ENCODE measurements at regions not wholly inside any gene's neighbourhood (a gene's known extent, or its start where the extent isn't known, plus 50 kb on each side); places are given as distances from the start of the nearest gene placed in this dataset.

GRCh38 chr2:81529944-81530343 is 1225.4 kb upstream of the LRRTM1 start:
- no peak for TF ChIP-seq POLR2AphosphoS5 (IDR thresholded peaks at IDR 0.05; ENCODE audit: borderline replicate concordance, low read depth, low read length)
- no peak for TF ChIP-seq EZH2 (IDR thresholded peaks at IDR 0.05)

Measured in SK-N-MC (cell line).